NCI-H2171 treated with DMSO at 0.1 percent for 48 hours (cell line): ENCODE measurements at regions not wholly inside any gene's neighbourhood (a gene's known extent, or its start where the extent isn't known, plus 50 kb on each side); places are given as distances from the start of the nearest gene placed in this dataset.
A peak's percentile ranks its signal among the peaks of the same experiment; 100 is the strongest.
"Not testable (repeated sequence)": the region's sequence is repeated elsewhere in the genome, so short reads cannot be mapped to it uniquely, and the experiment has no call there.

Source experiments
- DNase-seq: peaks from one replicate; lab custom pipeline; 2025; lab: John Stamatoyannopoulos, UW

GRCh38 chr17:13864521-13864920 is 204.8 kb upstream of the COX10 start:
- DNase-seq, result no peak

- DNase-seq, result no peak
Measured at GRCh38 chr17:13865650-13866049, 203.7 kb upstream of the COX10 start.

GRCh38 chr17:13869331-13869940 is 199.9 kb upstream of the COX10 start:
- DNase-seq, result peak; percentile 4

- DNase-seq, result no peak
Measured at GRCh38 chr17:13871261-13871660, 198.0 kb upstream of the COX10 start.

- DNase-seq, result no peak
Measured at GRCh38 chr17:13874134-13874533, 195.2 kb upstream of the COX10 start.

- DNase-seq, result no peak
Measured at GRCh38 chr17:13874817-13875216, 194.5 kb upstream of the COX10 start.

- no peak for DNase-seq
Measured at GRCh38 chr17:13879961-13880466, 189.3 kb upstream of the COX10 start.

- no peak for DNase-seq
Measured at GRCh38 chr17:13883659-13884058, 185.6 kb upstream of the COX10 start.

- no peak for DNase-seq
Measured at GRCh38 chr17:13884347-13884746, 185.0 kb upstream of the COX10 start.

- no peak for DNase-seq
Measured at GRCh38 chr17:13885550-13885949, 183.8 kb upstream of the COX10 start.

GRCh38 chr17:13885953-13886889 is 183.1 kb upstream of the COX10 start:
- peak; percentile 5 for DNase-seq

- DNase-seq, result peak; percentile 1
Measured at GRCh38 chr17:13888056-13888609, 181.2 kb upstream of the COX10 start.

GRCh38 chr17:13908971-13909370 is 160.3 kb upstream of the COX10 start:
- DNase-seq, result not testable (repeated sequence)

- no peak for DNase-seq
Measured at GRCh38 chr17:13909901-13910519, 159.3 kb upstream of the COX10 start.

GRCh38 chr17:13917634-13918033 is 151.7 kb upstream of the COX10 start:
- no peak for DNase-seq

GRCh38 chr17:13918247-13918646 is 151.1 kb upstream of the COX10 start:
- DNase-seq, result no peak

GRCh38 chr17:13919818-13920217 is 149.5 kb upstream of the COX10 start:
- DNase-seq, result no peak

- no peak for DNase-seq
Measured at GRCh38 chr17:13920413-13920812, 148.9 kb upstream of the COX10 start.

GRCh38 chr17:13921841-13922776 is 147.2 kb upstream of the COX10 start:
- DNase-seq, result no peak

GRCh38 chr17:13922885-13923284 is 146.4 kb upstream of the COX10 start:
- no peak for DNase-seq

GRCh38 chr17:13925579-13925978 is 143.7 kb upstream of the COX10 start:
- DNase-seq, result no peak
